Adrenal gland (tissue), 5 donors: ENCODE measurements at regions not wholly inside any gene's neighbourhood (a gene's known extent, or its start where the extent isn't known, plus 50 kb on each side); places are given as distances from the start of the nearest gene placed in this dataset.

Experiments used
- POLR2A ChIP-seq, 2 donors: fragments of 450-650 bp; IDR thresholded peaks; one replicate each; pipeline ENCODE4 v1.6.1; 2017; ENCODE audit warnings: antibody characterized with exemption in 2 of 2, mild to moderate bottlenecking in 2 of 2, moderate library complexity in 1 of 2
- TF ChIP-seq, protein P1 (sequence below), 6 experiments: fragments of 450-650 bp in 4 of 6; fragments of 200-600 bp in 2 of 6; sonication (generic) in 1 of 6; IDR thresholded peaks; 1 replicate in 5 of 6; 2 replicates in 1 of 6; pipeline versions ENCODE4 v1.5.1 to v1.8.0; 2016 to 2021; ENCODE audit warnings: antibody characterized with exemption in 6 of 6, mild to moderate bottlenecking in 2 of 6, moderate library complexity in 1 of 6
- donor health status: DM: no; HTN: no; CAD: no.

DNA sequence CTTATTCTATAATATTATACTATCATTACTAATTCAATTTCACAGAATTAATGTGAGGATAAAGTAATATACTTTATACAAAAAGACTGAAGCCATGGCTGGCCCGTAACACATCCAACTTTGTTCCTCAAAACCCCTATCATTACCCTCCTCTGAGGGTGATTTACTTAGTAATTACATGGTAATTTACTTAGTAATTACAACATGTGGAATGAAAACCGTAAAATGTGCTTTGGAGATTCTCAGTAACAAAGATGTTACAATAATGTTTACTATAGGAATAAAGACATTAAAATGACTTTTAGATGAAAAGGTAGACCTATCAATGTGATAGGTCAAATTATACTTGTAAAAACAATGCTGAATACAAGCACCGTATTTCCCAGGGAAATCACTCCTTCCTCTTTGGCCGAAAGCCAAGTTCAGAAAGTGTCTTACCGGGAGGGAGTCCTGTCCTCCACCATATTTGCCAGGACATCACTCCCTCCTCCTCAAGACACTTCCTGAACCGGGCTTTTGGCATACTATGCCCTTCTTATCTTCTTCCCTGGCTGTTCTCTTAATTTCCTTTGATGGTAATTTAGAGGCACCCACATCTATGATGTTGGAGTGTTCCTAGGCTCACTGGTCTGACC, 1047.8 kb downstream of the SOCS6 start:
- TF ChIP-seq, protein P1, sequence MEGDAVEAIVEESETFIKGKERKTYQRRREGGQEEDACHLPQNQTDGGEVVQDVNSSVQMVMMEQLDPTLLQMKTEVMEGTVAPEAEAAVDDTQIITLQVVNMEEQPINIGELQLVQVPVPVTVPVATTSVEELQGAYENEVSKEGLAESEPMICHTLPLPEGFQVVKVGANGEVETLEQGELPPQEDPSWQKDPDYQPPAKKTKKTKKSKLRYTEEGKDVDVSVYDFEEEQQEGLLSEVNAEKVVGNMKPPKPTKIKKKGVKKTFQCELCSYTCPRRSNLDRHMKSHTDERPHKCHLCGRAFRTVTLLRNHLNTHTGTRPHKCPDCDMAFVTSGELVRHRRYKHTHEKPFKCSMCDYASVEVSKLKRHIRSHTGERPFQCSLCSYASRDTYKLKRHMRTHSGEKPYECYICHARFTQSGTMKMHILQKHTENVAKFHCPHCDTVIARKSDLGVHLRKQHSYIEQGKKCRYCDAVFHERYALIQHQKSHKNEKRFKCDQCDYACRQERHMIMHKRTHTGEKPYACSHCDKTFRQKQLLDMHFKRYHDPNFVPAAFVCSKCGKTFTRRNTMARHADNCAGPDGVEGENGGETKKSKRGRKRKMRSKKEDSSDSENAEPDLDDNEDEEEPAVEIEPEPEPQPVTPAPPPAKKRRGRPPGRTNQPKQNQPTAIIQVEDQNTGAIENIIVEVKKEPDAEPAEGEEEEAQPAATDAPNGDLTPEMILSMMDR (IDR thresholded peaks at IDR 0.05) = no peak
- no peak for TF ChIP-seq POLR2A (IDR thresholded peaks at IDR 0.05)
